ENCODE measurements at regions not wholly inside any gene's neighbourhood (a gene's known extent, or its start where the extent isn't known, plus 50 kb on each side); places are given as distances from the start of the nearest gene placed in this dataset.

GRCh38 chr4:31516520-31516919 is 796.4 kb downstream of the PCDH7 start:
- TF ChIP-seq POLR2A (IDR thresholded peaks at IDR 0.05) = no peak
- TF ChIP-seq, protein P1, sequence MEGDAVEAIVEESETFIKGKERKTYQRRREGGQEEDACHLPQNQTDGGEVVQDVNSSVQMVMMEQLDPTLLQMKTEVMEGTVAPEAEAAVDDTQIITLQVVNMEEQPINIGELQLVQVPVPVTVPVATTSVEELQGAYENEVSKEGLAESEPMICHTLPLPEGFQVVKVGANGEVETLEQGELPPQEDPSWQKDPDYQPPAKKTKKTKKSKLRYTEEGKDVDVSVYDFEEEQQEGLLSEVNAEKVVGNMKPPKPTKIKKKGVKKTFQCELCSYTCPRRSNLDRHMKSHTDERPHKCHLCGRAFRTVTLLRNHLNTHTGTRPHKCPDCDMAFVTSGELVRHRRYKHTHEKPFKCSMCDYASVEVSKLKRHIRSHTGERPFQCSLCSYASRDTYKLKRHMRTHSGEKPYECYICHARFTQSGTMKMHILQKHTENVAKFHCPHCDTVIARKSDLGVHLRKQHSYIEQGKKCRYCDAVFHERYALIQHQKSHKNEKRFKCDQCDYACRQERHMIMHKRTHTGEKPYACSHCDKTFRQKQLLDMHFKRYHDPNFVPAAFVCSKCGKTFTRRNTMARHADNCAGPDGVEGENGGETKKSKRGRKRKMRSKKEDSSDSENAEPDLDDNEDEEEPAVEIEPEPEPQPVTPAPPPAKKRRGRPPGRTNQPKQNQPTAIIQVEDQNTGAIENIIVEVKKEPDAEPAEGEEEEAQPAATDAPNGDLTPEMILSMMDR (IDR thresholded peaks at IDR 0.05 in 4 of 5, conservative IDR thresholded peaks at IDR 0.05 in 1 of 5) = no peak
